NCI-H526 (cell line): ENCODE measurements at regions not wholly inside any gene's neighbourhood (a gene's known extent, or its start where the extent isn't known, plus 50 kb on each side); places are given as distances from the start of the nearest gene placed in this dataset.

ENCODE experiments used
- DNase-seq, 2 experiments: peaks; one replicate each; lab custom pipeline; 2025; lab: John Stamatoyannopoulos, UW

GRCh38 chr3:72111265-72112205 lies 326.6 kb upstream of the PROK2 start:
- DNase-seq, result no peak

GRCh38 chr3:72109327-72110259 lies 324.6 kb upstream of the PROK2 start:
- DNase-seq, result no peak

GRCh38 chr3:72105306-72105705 lies 320.4 kb upstream of the PROK2 start:
- DNase-seq, result no peak

GRCh38 chr3:72102112-72102616 lies 317.2 kb upstream of the PROK2 start:
- no peak for DNase-seq

GRCh38 chr3:72101494-72101893 lies 316.5 kb upstream of the PROK2 start:
- DNase-seq, result no peak

GRCh38 chr3:72100601-72101187 lies 315.7 kb upstream of the PROK2 start:
- DNase-seq, result peak; percentile 8 to 54

- no peak for DNase-seq
Observed at GRCh38 chr3:72100080-72100511, 315.1 kb upstream of the PROK2 start.

GRCh38 chr3:72099326-72100079 lies 314.6 kb upstream of the PROK2 start:
- no peak for DNase-seq

- DNase-seq, result no peak
Observed at GRCh38 chr3:72097053-72097452, 312.1 kb upstream of the PROK2 start.

GRCh38 chr3:72095521-72095920 lies 310.6 kb upstream of the PROK2 start:
- peak; percentile 6 to 19 for DNase-seq

- DNase-seq, result no peak
Observed at GRCh38 chr3:72093992-72094334, 309.0 kb upstream of the PROK2 start.

GRCh38 chr3:72093270-72093991 lies 308.5 kb upstream of the PROK2 start:
- no peak for DNase-seq

GRCh38 chr3:72092778-72093177 lies 307.8 kb upstream of the PROK2 start:
- no peak for DNase-seq

- DNase-seq, result no peak
Observed at GRCh38 chr3:72088486-72089025, 303.6 kb upstream of the PROK2 start.

GRCh38 chr3:72087420-72087819 lies 302.5 kb upstream of the PROK2 start:
- DNase-seq, result no peak

- no peak for DNase-seq
Observed at GRCh38 chr3:72086743-72087087, 301.8 kb upstream of the PROK2 start.

GRCh38 chr3:72086042-72086742 lies 301.2 kb upstream of the PROK2 start:
- no peak for DNase-seq

- DNase-seq, result no peak
Observed at GRCh38 chr3:72085036-72085435, 300.1 kb upstream of the PROK2 start.

- DNase-seq, result no peak
Observed at GRCh38 chr3:72082776-72083462, 298.0 kb upstream of the PROK2 start.
